Ammon's horn (tissue), 1 donor: ENCODE measurements at regions not wholly inside any gene's neighbourhood (a gene's known extent, or its start where the extent isn't known, plus 50 kb on each side); places are given as distances from the start of the nearest gene placed in this dataset.

Source experiments
- DNase-seq: peaks from one replicate; pipeline ENCODE4 v3.0.0-alpha.2; 2016; ENCODE audit warnings: low spot score

GRCh38 chr1:228976316-228976715 lies 241.0 kb downstream of the RHOU start:
- DNase-seq = no peak

GRCh38 chr1:228977307-228977706 lies 242.0 kb downstream of the RHOU start:
- no peak for DNase-seq

GRCh38 chr1:228977741-228978140 lies 242.5 kb downstream of the RHOU start:
- no peak for DNase-seq

DNA sequence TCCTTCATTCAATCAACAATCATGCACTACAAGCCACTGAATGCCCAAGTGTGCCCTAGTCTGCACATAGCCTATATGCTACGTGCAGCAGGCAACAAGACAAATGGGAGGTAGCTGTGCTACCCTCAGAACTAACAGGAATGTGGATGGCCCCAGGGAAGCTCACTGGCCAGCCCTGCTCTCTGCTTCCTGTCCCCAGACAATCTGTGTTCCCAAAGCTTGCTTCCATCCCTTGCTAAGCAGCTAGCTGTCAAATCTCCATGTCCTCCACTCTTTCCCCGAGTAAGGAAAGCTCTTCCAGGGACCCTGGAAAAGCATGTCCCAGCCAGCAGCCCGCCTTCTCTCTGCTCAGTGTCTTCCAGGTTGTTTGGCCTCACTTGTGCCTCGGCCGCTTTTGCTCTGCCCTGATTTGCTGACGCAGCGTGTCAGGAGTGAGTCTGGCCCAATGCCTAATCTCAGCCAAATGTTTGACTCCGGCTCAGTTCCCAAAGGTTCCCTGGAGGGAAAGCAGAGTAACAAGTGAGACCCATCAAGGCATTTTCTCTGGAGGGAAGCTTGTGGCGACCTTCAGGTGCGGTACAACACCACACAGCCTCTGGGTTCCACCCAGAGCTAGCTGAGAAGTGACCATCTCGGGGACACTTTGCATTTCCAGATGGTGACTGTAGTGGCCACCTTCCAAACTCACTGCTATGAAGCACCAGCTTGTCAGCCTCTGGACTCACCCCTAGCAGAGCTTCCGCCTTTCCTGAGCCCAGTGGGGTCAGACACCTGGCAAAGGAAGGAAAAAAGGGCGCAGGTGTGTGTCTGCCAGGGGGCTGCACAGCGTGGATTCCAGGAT lies 243.4 kb downstream of the RHOU start:
- DNase-seq = peak; percentile 48

GRCh38 chr1:228979325-228979699 lies 244.0 kb downstream of the RHOU start:
- DNase-seq = no peak

DNA sequence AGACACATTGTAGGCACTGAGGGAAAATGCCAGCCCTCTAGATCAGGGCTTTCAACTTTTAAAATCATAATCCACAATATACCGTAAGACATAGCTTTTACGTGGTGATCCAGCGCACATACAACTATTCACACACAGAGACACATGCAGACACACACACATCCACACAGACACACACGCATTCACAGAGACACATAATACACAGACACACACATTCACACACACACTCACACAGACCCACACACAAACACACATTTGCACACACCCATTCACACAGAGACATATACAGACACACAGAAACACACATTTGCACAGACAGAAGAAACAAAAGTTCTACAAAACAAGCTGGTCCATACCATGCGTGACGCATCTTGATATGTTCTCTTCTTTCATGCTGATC lies 244.5 kb downstream of the RHOU start:
- DNase-seq = no peak

GRCh38 chr1:228980232-228980937 lies 245.1 kb downstream of the RHOU start:
- DNase-seq = no peak

- DNase-seq = no peak
Observed at GRCh38 chr1:228982637-228983036, 247.4 kb downstream of the RHOU start.

- DNase-seq = no peak
Observed at GRCh38 chr1:228983231-228983660, 248.0 kb downstream of the RHOU start.

DNA sequence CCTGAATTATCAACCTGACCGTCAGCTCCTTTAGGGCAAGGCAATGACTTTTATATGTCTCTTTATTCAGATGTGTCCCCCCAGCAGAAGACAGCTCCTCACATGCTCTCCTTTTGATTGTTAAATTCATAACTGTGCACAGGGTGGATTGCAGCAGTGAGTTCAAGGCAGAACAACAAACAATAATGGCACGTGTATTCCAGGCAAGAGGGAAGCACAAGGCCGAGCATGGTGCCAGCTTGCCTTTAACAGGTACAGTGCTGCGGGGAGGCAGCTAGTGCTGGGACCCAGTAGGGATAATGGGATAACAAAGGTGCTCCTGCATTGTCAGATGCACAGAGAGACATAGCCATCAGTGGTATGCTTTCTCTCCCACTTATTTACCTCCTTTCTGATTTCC lies 248.4 kb downstream of the RHOU start:
- DNase-seq = no peak

DNA sequence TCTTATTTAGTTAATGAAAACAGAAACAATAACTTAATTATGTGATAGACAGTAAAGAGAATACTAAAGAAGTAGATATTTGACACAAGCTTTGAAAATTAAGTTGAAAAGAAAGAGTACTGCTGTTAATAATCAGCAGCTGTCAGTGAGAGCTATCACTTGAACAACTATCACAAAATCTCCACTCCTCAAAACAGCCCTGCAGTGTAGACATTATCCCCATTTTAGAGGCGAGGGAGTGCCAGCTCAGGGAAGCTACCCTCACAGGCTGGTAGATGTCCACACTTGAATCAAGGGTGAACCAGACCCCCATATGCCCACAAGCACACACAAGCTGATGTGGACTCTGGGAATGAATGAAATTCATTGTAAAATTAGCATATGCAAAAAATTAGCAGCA lies 248.8 kb downstream of the RHOU start:
- DNase-seq = no peak

GRCh38 chr1:228984646-228985631 lies 249.7 kb downstream of the RHOU start:
- DNase-seq = no peak

DNA sequence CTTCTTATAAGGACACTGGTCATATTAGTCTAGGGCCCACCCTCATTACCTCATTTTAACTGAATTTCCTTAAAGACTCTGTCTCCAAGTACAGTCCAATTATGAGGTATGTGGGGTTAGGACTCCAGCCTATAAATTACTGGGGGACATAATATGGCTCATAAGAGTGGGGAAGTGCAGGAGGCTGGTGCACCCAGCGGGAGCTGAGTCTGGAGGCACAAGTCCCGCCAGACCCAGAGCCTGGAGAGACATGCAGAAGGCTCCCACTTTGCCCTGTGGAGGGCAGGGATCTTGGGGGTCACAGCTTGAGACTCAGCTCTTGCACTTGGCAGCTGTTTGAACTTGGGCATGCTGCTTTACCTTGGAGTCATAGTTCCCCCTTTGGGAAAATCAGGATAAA lies 250.4 kb downstream of the RHOU start:
- DNase-seq = no peak

GRCh38 chr1:228986093-228986904 lies 251.0 kb downstream of the RHOU start:
- DNase-seq = peak; percentile 76

- no peak for DNase-seq
Observed at GRCh38 chr1:228987286-228987685, 252.0 kb downstream of the RHOU start.

DNA sequence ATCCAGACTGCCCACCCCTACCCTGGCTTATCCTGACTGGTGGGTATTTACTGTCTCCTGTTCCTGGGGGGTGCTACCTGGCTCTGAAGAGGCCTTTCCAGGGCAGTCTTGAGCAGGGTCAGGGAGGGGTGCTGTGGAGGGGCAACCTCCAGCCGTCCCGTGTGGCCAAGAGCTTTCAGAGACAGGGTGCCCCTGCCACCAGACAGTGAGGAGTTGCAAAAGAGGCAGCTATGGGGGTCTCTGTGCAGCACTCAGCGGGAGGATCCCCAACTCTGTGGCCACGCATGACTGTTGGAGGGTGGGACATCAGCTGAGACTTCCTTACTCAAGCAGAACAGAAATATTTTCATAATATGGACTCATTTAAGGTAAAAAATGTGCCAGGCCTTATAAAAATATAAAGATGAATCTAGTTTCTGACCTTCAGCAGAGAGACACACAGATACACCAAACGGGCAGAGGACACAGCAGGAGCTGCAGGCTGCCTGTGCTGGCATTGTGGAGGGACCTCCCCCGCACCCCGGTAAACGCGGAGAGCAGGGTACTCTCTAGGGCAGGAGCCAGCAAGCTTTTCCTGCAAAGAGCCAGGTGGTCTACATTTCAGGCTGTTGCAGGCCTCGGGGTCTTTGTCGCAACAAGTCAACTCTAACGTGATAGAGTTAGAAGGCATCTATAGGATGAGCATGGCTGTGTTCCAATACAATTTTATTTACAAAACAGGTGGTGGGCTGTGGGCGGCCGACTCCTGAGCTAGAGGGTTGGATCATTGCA lies 252.6 kb downstream of the RHOU start:
- no peak for DNase-seq

- DNase-seq = no peak
Observed at GRCh38 chr1:228988664-228989063, 253.4 kb downstream of the RHOU start.

- no peak for DNase-seq
Observed at GRCh38 chr1:228989176-228989575, 253.9 kb downstream of the RHOU start.

DNA sequence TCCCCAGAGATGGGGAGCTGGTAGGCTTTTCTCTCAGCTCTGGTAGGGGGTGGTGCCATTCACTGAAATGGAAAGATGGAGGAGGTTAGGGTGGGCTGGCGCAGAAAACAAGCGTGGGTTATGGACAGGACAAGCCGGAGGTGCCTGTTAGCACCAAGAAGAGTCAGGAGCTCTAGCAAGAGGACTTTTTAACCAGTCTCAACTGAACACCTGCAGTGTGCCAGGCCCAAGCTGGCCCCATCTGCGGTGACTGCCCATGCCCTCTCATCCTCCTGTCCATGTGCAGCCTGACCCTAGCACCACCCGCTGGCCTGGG lies 254.4 kb downstream of the RHOU start:
- no peak for DNase-seq

DNA sequence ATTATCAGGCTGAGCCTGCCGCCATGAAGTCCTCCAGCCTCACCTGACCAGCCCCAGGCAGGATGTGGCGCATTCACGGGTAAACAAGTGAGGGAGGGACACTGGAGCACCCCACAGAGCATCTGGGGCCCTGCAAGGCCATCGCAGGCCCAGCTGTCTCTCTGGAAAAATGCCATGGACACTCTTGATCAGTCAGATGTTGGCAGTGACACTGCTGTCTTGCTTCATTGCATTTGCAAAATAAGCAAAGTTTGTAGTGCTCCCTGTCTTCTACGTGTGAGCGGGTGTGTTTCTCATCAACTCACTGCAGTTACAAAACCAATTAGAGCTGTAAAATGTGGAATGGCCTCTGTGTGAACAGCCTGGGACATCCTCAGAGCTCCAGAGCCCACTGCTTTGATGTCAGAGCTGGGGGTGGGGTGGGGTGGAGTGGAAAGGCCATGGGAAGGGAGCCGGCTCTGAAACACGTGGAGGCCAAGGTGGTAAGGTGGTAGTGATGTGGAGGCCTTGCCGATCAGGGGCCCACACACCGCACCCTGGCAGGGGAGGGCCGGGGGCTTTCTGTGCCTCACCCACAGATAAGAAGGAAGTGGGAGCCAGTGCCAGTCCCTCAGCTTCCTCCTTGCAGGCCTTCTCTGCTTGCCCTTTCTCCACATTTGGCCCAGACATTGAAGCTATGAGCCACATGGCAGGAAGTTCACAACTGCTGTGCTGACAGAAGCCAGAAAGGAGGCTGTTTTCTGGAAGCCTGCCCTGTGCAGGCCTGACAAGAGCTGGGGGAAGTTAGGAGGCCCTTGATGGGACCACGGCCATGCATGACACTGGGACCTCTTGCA lies 254.9 kb downstream of the RHOU start:
- peak; percentile 88 for DNase-seq
